ENCODE measurements at regions not wholly inside any gene's neighbourhood (a gene's known extent, or its start where the extent isn't known, plus 50 kb on each side); places are given as distances from the start of the nearest gene placed in this dataset.
"Not testable (repeated sequence)": the region's sequence is repeated elsewhere in the genome, so short reads cannot be mapped to it uniquely, and the experiment has no call there.

- H3K27ac ChIP-seq (ENCODE audit: insufficient read depth, low read depth, low read length, poor library complexity, severe bottlenecking), result no peak overlapping the region
- H3K4me1 ChIP-seq (ENCODE audit: control insufficient read depth, insufficient read depth, low read length), result peaks cover 3% of the 10 kb centered on the region
- H3K9me3 ChIP-seq (ENCODE audit: control insufficient read depth, low read length), result no peaks in the 10 kb centered on the region
- H3K4me3 ChIP-seq (ENCODE audit: insufficient read depth, low read depth, low read length), result no peak overlapping the region
- WGBS, 2 experiments, result 99 to 100% methylated on average over 2 to 3 of the region's 3 CpGs
- H3K27me3 ChIP-seq (ENCODE audit: control insufficient read depth, insufficient read depth, low read length, poor library complexity, severe bottlenecking), result no peaks in the 10 kb centered on the region
- H3K36me3 ChIP-seq (ENCODE audit: control insufficient read depth, insufficient read depth, low read length), result no peaks in the 10 kb centered on the region
Observed at GRCh38 chr5:39534690-39535089, 109.9 kb upstream of the DAB2 start.

GRCh38 chr5:39533749-39534148, 109.0 kb upstream of the DAB2 start:
- H3K27ac ChIP-seq (ENCODE audit: insufficient read depth, low read depth, low read length, poor library complexity, severe bottlenecking), result no peak overlapping the region
- no peaks in the 10 kb centered on the region for H3K9me3 ChIP-seq (ENCODE audit: control insufficient read depth, low read length)
- no peak overlapping the region for H3K4me3 ChIP-seq (ENCODE audit: insufficient read depth, low read depth, low read length)
- no peaks in the 10 kb centered on the region for H3K27me3 ChIP-seq (ENCODE audit: control insufficient read depth, insufficient read depth, low read length, poor library complexity, severe bottlenecking)
- WGBS, 2 experiments, result 77 to 83% methylated on average over 3 of the region's 3 CpGs
- no peaks in the 10 kb centered on the region for H3K36me3 ChIP-seq (ENCODE audit: control insufficient read depth, insufficient read depth, low read length)
- peaks cover 3% of the 10 kb centered on the region for H3K4me1 ChIP-seq (ENCODE audit: control insufficient read depth, insufficient read depth, low read length)

GRCh38 chr5:39532511-39532910, 107.7 kb upstream of the DAB2 start:
- no peaks in the 10 kb centered on the region for H3K27me3 ChIP-seq (ENCODE audit: control insufficient read depth, insufficient read depth, low read length, poor library complexity, severe bottlenecking)
- H3K4me1 ChIP-seq (ENCODE audit: control insufficient read depth, insufficient read depth, low read length), result peaks cover 3% of the 10 kb centered on the region
- H3K36me3 ChIP-seq (ENCODE audit: control insufficient read depth, insufficient read depth, low read length), result no peaks in the 10 kb centered on the region
- no peak overlapping the region for H3K4me3 ChIP-seq (ENCODE audit: insufficient read depth, low read depth, low read length)
- H3K9me3 ChIP-seq (ENCODE audit: control insufficient read depth, low read length), result no peaks in the 10 kb centered on the region
- H3K27ac ChIP-seq (ENCODE audit: insufficient read depth, low read depth, low read length, poor library complexity, severe bottlenecking), result no peak overlapping the region

- H3K27ac ChIP-seq (ENCODE audit: insufficient read depth, low read depth, low read length, poor library complexity, severe bottlenecking), result no peak overlapping the region
- no peaks in the 10 kb centered on the region for H3K36me3 ChIP-seq (ENCODE audit: control insufficient read depth, insufficient read depth, low read length)
- H3K9me3 ChIP-seq (ENCODE audit: control insufficient read depth, low read length), result no peaks in the 10 kb centered on the region
- H3K27me3 ChIP-seq (ENCODE audit: control insufficient read depth, insufficient read depth, low read length, poor library complexity, severe bottlenecking), result no peaks in the 10 kb centered on the region
- no peak overlapping the region for H3K4me3 ChIP-seq (ENCODE audit: insufficient read depth, low read depth, low read length)
- peaks cover 3% of the 10 kb centered on the region for H3K4me1 ChIP-seq (ENCODE audit: control insufficient read depth, insufficient read depth, low read length)
Observed at GRCh38 chr5:39531306-39531705, 106.5 kb upstream of the DAB2 start.

GRCh38 chr5:39526914-39527477, 102.2 kb upstream of the DAB2 start:
- 71 to 81% methylated on average over 7 of the region's 7 CpGs for WGBS, 2 experiments
- Histone ChIP-seq H3K27ac (ENCODE audit: insufficient read depth, low read depth, low read length, poor library complexity, severe bottlenecking) (no peak overlapping the region), H3K9me3 (ENCODE audit: control insufficient read depth, low read length) (no peaks in the 10 kb centered on the region), H3K4me3 (ENCODE audit: insufficient read depth, low read depth, low read length) (no peak overlapping the region), H3K27me3 (ENCODE audit: control insufficient read depth, insufficient read depth, low read length, poor library complexity, severe bottlenecking) (no peaks in the 10 kb centered on the region), H3K36me3 (ENCODE audit: control insufficient read depth, insufficient read depth, low read length) (no peaks in the 10 kb centered on the region), H3K4me1 (ENCODE audit: control insufficient read depth, insufficient read depth, low read length) (no peaks in the 10 kb centered on the region)

GRCh38 chr5:39525781-39526180, 101.0 kb upstream of the DAB2 start:
- H3K9me3 ChIP-seq (ENCODE audit: control insufficient read depth, low read length); H3K36me3 ChIP-seq (ENCODE audit: control insufficient read depth, insufficient read depth, low read length); H3K4me1 ChIP-seq (ENCODE audit: control insufficient read depth, insufficient read depth, low read length); H3K4me3 ChIP-seq (ENCODE audit: insufficient read depth, low read depth, low read length); H3K27ac ChIP-seq (ENCODE audit: insufficient read depth, low read depth, low read length, poor library complexity, severe bottlenecking); H3K27me3 ChIP-seq (ENCODE audit: control insufficient read depth, insufficient read depth, low read length, poor library complexity, severe bottlenecking): not testable (repeated sequence)
- WGBS, 2 experiments, result 83 to 88% methylated on average over 7 of the region's 7 CpGs

- WGBS, 2 experiments, result 99 to 100% methylated on average over 2 of the region's 2 CpGs
Observed at GRCh38 chr5:39525271-39525670, 100.5 kb upstream of the DAB2 start.

GRCh38 chr5:39523821-39524220, 99.0 kb upstream of the DAB2 start:
- Histone ChIP-seq H3K4me3 (ENCODE audit: insufficient read depth, low read depth, low read length) (no peak overlapping the region), H3K27ac (ENCODE audit: insufficient read depth, low read depth, low read length, poor library complexity, severe bottlenecking) (no peak overlapping the region), H3K36me3 (ENCODE audit: control insufficient read depth, insufficient read depth, low read length) (no peaks in the 10 kb centered on the region), H3K27me3 (ENCODE audit: control insufficient read depth, insufficient read depth, low read length, poor library complexity, severe bottlenecking) (no peaks in the 10 kb centered on the region), H3K4me1 (ENCODE audit: control insufficient read depth, insufficient read depth, low read length) (no peaks in the 10 kb centered on the region), H3K9me3 (ENCODE audit: control insufficient read depth, low read length) (no peaks in the 10 kb centered on the region)
- WGBS, 2 experiments, result 95 to 96% methylated on average over 4 of the region's 4 CpGs

More at GRCh38 chr5:39525271-39525670, 100.5 kb upstream of the DAB2 start:
- no peaks in the 10 kb centered on the region for H3K36me3 ChIP-seq (ENCODE audit: control insufficient read depth, insufficient read depth, low read length)
- no peaks in the 10 kb centered on the region for H3K9me3 ChIP-seq (ENCODE audit: control insufficient read depth, low read length)
- no peak overlapping the region for H3K4me3 ChIP-seq (ENCODE audit: insufficient read depth, low read depth, low read length)
- no peaks in the 10 kb centered on the region for H3K4me1 ChIP-seq (ENCODE audit: control insufficient read depth, insufficient read depth, low read length)
- H3K27ac ChIP-seq (ENCODE audit: insufficient read depth, low read depth, low read length, poor library complexity, severe bottlenecking), result no peak overlapping the region
- H3K27me3 ChIP-seq (ENCODE audit: control insufficient read depth, insufficient read depth, low read length, poor library complexity, severe bottlenecking), result no peaks in the 10 kb centered on the region

- H3K4me3 ChIP-seq (ENCODE audit: insufficient read depth, low read depth, low read length), result no peak overlapping the region
- H3K27me3 ChIP-seq (ENCODE audit: control insufficient read depth, insufficient read depth, low read length, poor library complexity, severe bottlenecking), result no peaks in the 10 kb centered on the region
- no peaks in the 10 kb centered on the region for H3K4me1 ChIP-seq (ENCODE audit: control insufficient read depth, insufficient read depth, low read length)
- no peaks in the 10 kb centered on the region for H3K9me3 ChIP-seq (ENCODE audit: control insufficient read depth, low read length)
- no peak overlapping the region for H3K27ac ChIP-seq (ENCODE audit: insufficient read depth, low read depth, low read length, poor library complexity, severe bottlenecking)
- 90% methylated on average over 4 of the region's 4 CpGs for WGBS, 2 experiments
- H3K36me3 ChIP-seq (ENCODE audit: control insufficient read depth, insufficient read depth, low read length), result no peaks in the 10 kb centered on the region
Observed at GRCh38 chr5:39521940-39522590, 97.3 kb upstream of the DAB2 start.

GRCh38 chr5:39521098-39521860, 96.5 kb upstream of the DAB2 start:
- 79 to 85% methylated on average over 2 of the region's 2 CpGs for WGBS, 2 experiments
- no peaks in the 10 kb centered on the region for H3K9me3 ChIP-seq (ENCODE audit: control insufficient read depth, low read length)
- H3K36me3 ChIP-seq (ENCODE audit: control insufficient read depth, insufficient read depth, low read length), result no peaks in the 10 kb centered on the region
- H3K27ac ChIP-seq (ENCODE audit: insufficient read depth, low read depth, low read length, poor library complexity, severe bottlenecking), result no peak overlapping the region
- no peaks in the 10 kb centered on the region for H3K4me1 ChIP-seq (ENCODE audit: control insufficient read depth, insufficient read depth, low read length)
- H3K27me3 ChIP-seq (ENCODE audit: control insufficient read depth, insufficient read depth, low read length, poor library complexity, severe bottlenecking), result no peaks in the 10 kb centered on the region
- no peak overlapping the region for H3K4me3 ChIP-seq (ENCODE audit: insufficient read depth, low read depth, low read length)

Measured in ectodermal cell (in vitro differentiated cells).